CD1c-positive myeloid dendritic cell (primary cell): ENCODE measurements at regions not wholly inside any gene's neighbourhood (a gene's known extent, or its start where the extent isn't known, plus 50 kb on each side); places are given as distances from the start of the nearest gene placed in this dataset.

Experiments used
- DNase-seq: peaks from one replicate; pipeline ENCODE4 v3.0.0-alpha.2; 2016; ENCODE audit errors: extremely low spot score

DNA sequence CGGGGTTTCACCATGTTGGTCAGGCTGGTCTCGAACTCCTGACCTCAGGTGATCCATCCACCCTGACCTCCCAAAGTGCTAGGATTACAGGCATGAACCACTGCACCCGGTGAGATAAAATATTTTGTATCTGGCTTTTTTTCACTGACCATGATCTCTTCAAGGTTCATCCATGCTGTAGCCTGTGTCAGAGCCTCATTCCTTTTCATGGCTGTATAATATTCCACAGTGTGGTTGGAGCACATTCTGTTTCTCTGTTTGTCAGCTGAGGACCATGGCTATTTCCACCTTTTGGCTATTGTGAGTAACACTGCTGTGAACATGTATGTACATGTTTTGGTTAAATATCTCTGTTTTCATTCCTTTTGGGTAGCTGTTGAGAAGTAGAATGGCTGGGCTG is 169.2 kb downstream of the SHOX start:
- no peak for DNase-seq

GRCh38 chrX:794311-794710 is 163.7 kb downstream of the SHOX start:
- DNase-seq: no peak

DNA sequence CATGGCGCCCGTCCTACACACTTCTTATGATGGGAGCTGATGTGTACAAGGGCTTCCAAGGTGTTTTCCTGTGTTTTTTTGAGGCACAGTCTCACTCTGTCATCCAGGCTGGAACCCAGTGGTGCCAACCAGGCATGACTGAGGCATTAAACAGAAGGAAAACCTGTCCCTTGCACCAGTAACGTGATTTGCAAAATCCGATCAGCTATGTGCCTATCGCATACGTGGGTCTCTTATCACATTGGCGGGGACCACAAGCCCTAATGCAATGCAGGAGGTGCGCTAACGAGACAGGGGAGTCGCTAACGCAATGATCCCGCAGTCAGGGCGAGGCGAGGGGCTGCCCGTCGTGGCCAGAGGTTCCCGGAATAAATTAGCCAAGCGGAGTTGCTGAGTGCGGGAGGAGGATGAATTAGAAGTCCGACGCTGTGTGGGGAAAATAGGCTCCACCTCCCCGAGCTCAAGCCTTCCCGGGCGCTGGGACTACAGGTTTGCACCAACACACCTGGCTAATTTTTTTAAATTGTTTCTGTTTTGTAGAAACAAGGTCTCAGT is 162.7 kb downstream of the SHOX start:
- DNase-seq: no peak

DNA sequence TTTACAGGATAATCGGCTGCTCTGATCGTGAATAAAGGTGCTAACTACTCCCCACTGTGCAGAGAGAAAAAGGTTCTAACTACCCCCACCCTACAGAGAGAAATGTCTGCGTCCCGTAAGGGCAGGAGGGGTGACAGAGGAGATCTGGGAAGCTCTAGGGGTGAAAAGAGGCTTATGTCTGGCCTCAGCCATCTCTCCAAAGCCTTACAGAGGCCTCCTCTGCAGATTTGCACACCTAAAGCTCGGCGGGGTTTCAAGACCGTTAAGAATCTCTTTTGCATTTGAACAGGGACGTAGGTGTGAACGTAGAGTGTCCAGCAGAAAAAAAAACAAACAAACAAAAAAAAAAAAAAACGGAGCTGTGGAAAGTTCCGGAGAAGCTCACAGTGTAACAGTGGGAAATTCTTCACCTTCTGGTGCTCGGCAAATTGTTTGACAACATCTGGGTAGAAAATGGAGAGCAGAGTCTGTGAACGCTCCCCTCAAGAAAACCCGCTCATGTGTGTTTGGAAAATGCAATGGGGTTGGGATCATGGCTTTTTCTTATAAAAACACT is 161.0 kb downstream of the SHOX start:
- DNase-seq: no peak

DNA sequence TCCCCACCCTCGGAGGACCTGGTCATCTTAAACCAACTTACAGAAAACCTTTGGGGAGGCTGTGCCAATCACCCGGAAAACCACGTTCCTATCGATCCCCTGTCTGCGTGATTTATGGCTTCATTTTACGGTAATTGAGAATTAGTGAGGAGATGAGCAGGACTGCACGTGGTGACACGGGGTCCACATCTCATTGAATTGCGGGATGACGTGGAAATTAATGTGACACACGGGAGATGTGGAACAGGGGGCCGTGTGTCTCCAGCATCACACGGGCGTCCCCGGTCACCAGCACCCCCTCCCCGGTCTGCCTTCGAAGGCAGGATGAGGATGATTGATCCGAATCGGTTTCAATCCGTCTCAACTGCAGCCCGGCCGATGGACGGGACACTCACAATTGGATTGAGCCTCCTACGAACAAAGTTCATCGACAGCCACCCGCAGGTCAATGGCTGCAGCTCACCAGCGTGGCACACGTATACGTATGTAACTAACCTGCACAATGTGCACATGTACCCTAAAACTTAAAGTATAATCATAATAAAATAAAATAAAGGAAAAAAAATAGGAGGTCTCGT is 160.3 kb downstream of the SHOX start:
- DNase-seq: no peak

GRCh38 chrX:790041-790506 is 159.5 kb downstream of the SHOX start:
- no peak for DNase-seq

GRCh38 chrX:789096-789495 is 158.5 kb downstream of the SHOX start:
- DNase-seq: no peak

DNA sequence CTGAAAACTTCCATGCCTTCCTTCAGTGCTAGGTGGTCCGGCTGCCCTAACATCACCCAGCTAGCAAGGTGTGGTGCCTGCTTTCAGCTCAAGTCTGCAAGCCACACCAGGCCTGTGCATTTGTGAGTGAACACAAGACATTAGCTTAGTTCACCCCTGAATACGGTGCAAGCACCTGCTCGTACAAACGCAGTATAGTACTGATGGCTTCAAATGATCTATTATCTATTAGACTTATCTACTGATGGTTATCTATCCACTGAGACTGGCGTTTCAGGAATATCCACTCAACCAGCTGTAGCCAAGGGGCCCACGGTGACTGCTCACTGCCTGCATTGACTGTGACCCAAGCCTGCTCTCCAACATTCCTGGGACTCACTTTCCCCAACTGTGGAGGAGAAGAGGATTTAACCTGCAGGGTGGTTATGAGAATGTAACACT is 155.9 kb downstream of the SHOX start:
- DNase-seq: no peak

DNA sequence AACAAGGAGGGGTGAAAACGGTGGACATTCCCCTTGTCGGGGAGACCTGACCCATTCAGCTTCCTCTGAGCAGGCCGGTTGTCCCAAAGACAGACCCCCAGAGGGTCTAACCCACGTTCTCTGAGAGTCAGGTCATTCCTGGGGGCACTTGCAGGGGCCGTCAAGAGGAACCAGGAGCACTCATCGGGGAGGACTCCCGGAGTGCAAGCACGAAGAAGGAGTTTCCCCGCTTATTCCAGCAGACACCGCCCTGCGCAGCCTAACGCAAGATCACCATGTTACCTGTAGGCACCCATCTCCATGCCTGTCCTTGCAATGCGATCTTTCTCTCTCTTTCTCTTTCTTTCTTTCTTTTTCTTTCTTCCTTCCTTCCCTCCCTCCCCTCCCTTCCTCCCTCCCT is 154.2 kb downstream of the SHOX start:
- no peak for DNase-seq

DNA sequence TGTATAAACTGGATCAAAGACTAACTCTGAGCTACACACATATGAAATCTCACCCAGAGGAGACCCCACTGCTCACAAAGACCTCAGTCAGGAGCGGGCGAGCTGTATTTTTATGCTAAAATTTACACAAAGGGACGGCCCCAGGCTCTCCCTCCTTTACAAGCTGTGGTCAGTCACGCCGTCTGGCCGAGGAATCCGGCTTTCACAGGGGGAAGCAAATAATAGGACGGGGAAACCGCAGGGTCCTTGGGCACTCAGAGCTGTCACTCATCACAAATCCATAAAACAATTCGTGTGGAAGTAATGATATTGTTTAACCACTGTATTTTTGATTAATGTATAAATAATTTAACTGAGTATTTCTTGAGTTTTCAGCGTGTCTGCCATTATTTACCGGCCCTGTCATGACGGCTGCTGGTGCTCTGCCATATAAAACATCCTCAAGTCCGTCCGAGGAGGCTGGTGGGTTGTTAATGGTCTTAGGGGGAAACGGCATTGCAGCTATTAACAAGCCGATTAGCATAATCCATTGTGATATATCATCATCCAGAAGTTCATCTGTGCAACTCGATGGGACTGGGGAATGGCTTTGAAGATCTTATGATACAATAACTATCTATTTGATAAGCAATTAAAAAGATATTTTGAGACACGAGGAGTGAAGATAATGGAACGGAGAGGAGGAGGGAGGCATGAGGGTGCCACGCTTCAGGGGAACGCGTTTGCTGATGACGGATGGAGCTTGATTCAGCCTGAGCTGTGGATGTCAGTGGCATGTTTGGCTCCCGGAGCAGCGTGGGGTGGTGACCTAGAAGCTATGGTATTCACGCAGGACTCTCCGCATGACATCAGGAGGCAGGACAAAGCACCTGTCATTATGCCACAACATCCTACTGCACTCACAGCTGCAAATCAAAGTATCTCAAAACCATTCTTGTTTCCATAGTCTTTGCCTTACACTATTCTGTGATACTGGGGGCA is 150.9 kb downstream of the SHOX start:
- no peak for DNase-seq

- DNase-seq: no peak
Observed at GRCh38 chrX:776529-777230, 146.1 kb downstream of the SHOX start.

DNA sequence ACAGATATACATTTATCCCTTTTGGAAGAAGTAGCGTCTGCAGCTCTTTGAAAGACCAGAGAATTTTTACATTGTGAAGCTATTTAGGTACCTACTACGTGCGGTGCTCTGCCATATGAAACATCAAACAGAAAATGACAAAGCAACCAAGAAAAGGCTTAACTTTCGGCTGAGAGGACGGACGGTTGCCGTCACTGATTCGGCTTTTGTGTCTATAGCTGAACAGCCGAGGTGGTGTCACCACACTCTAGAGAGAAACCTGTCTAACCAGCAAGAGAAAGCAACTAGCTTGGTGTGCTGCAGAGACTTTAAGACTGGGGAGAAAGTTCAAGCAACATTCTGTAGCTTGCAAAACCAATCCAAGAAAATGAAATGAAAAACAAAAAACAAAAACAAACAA is 145.5 kb downstream of the SHOX start:
- no peak for DNase-seq

DNA sequence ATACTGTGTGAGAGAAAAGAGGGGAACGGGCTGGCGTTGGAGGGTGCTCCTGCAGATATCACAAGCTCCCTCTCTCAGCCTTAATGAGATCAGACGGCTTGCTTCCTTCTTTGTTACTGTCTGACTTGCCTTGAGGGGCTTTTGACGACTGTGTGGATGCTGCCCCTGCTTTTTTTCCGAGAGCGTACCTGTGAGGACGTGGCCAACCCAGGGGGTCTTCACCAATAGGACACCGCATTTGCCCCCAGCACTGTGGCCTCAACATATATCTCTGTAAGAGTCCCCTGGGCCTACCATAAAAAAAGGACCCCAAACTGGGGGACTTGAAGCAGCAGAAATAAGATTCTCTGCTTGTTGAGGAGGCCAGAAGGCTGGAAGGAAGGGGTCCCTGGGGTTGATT is 143.9 kb downstream of the SHOX start:
- no peak for DNase-seq

- no peak for DNase-seq
Observed at GRCh38 chrX:773292-774025, 142.9 kb downstream of the SHOX start.

- DNase-seq: no peak
Observed at GRCh38 chrX:771536-771935, 140.9 kb downstream of the SHOX start.

DNA sequence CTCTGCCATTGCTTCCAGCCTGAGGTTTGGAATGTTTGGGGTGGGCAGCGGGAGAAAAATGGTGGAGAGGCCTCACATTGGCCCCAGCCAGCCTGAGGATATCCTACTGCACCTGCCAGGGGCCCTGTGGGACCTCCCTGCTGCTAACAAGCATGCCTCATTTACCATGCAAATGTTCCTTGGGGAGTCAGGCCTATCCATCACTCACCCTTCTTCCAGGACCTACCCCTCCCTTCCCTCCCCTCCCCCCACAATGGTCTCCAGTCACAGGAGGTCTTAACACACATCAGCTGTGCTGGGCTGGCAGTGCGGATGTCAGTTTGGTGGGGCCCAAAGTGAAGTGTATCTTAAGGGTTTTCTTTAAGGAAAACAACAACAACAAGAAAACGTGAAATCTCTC is 139.2 kb downstream of the SHOX start:
- no peak for DNase-seq

DNA sequence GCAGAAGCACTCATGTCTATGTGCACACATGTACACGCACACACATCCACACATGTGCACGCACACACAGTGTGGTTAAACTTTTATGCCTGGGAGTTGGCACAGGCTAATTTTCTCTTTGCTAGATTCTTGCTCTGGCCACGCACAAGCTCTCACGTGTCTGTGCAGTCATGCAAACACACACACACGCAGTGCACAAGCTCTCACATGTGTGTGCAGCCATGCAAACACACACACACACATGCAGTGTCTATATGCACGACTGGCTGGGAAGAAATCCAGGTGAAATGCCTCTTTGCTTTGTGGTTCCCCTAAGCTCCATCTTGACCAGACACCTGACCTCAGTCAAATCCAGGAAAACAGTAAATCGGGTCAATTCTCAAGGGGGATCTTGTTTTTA is 138.0 kb downstream of the SHOX start:
- no peak for DNase-seq

DNA sequence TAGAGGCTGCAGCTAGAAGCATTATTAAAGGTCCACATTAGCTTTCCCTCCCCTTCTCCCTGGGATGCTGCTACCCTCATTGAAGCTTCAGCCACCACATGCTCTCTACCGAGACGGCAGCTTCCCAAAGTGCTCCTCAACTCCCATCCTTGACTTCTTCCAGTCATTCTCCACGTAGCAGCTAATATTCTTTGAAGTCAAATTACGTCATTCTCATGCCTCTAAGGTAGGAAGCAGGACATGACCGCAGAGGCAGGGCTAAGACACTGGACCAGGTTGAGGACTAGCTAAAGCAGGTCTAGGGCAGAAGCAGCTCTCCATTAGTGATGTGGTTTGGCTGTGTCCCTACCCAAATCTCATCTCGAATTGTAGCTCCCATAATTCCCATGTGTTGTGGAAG is 128.3 kb downstream of the SHOX start:
- DNase-seq: no peak

GRCh38 chrX:750812-751211 is 120.2 kb downstream of the SHOX start:
- DNase-seq: no peak

DNA sequence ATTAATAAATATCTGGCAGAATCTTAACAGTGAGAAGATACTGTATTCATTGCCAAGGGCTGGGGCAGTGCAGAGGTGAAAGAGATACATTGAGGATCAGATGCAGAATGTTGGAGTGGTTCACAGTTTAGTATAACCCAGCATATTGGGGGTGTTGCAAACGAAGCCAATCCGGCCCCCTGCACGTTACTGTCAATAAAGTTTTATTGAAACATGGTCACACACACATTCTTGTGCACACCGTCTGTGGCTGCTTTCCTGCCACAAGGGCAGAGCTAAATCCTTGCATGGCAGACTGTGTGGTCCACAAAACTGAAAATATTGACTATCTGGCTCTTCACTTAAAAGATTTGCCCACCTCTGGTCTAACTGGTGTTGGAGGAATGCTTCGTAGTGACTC is 119.7 kb downstream of the SHOX start:
- DNase-seq: no peak

- no peak for DNase-seq
Observed at GRCh38 chrX:747176-747575, 116.6 kb downstream of the SHOX start.
